AG20443 (cell line): ENCODE measurements at regions not wholly inside any gene's neighbourhood (a gene's known extent, or its start where the extent isn't known, plus 50 kb on each side); places are given as distances from the start of the nearest gene placed in this dataset.

Source experiments
- DNase-seq: peaks from one replicate; pipeline ENCODE4 v3.0.0; 2012; ENCODE audit warnings: low spot score, mixed read lengths

DNA sequence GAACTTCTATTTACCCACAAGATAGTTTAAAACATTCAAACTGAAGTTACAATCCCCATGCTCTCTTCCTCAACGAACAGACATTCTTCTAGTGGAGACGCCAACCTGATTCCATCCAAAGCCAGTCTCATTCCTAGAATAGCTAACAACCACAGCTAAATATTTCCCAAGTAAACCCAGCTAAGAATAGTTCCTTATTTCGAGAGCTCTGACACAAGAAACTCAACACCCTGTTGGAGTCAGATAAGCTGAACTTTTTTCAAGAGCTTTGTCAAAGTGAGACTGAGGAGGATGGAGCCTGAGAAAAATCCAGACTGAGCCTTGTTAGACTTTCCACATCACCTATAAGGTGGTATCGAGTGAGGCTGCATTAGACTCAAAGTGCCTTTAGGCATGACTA, 56.7 kb upstream of the RPS23 start:
- peak; percentile 67 for DNase-seq

DNA sequence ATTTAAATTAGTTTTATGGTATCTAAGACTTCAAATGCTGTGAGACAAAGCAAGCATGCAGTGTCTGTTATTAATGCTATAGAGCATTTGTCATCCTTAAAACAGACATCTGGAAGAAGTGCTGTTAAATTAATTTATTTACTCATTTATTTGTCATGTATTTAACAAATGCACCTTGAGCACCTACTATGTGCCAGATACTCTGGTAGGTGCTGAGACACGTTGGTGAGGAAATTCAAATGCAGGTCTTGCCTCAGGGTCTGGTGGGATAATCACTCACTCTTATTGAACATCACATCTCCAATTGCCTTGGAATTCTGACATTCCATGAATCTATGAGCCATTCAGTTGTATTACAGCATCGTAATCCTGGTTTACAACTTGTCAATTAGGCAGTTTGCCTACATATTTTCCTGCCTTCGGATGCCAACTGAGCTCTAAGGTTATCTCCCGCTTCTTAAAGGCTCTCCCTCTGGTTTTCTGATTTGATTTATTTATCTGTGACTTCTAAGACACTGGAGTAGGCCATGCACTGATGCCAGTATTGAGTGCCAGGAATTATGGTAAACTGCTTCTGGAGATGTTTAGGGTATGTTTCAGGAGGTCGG, 56.0 kb upstream of the RPS23 start:
- no peak for DNase-seq

GRCh38 chr5:82332886-82333615, 54.9 kb upstream of the RPS23 start:
- DNase-seq = no peak

- DNase-seq = no peak
Measured at GRCh38 chr5:82332064-82332855, 54.1 kb upstream of the RPS23 start.

GRCh38 chr5:82331557-82331956, 53.4 kb upstream of the RPS23 start:
- DNase-seq = no peak

GRCh38 chr5:82330530-82331270, 52.5 kb upstream of the RPS23 start:
- DNase-seq = no peak

DNA sequence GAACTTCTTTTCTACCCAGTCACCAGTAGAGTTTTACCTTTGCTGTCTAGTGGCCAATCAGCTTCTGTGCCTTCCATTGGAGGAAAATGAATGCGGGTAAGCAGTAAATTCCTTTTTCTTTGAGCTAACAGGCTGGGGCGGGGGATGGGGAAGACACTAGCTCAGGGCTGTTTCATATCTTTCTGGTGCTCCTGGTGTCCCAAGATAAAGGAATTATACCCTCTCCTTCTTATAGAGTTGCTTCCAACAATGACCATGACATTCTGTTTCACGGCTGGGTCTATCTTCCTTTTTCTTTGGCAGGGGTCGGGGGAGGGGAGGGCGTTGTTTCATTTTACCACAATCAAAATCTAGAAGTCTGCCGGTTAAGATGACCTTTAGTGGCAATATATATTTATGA, 51.2 kb upstream of the RPS23 start:
- DNase-seq = no peak
